ENCODE measurements at regions not wholly inside any gene's neighbourhood (a gene's known extent, or its start where the extent isn't known, plus 50 kb on each side); places are given as distances from the start of the nearest gene placed in this dataset.

- no peak overlapping the region for H3K4me3 Mint-ChIP-seq
- no peaks in the 10 kb centered on the region for H3K36me3 Mint-ChIP-seq (ENCODE audit: low read depth)
- no peak for TF ChIP-seq CTCF (conservative IDR thresholded peaks at IDR 0.05)
- H3K27me3 Mint-ChIP-seq (ENCODE audit: low read depth): no peaks in the 10 kb centered on the region
- H3K4me1 Mint-ChIP-seq: no peaks in the 10 kb centered on the region
- no peak for DNase-seq (ENCODE audit: low read depth, low spot score)
- H3K27ac Mint-ChIP-seq (ENCODE audit: unreplicated experiment): no peak overlapping the region
- no peaks in the 10 kb centered on the region for H3K9me3 Mint-ChIP-seq
These were observed 72.9 kb upstream of the PMFBP1 start for GRCh38 chr16:72244853-72245252.

- no peak for DNase-seq (ENCODE audit: low read depth, low spot score)
- no peaks in the 10 kb centered on the region for H3K9me3 Mint-ChIP-seq
- TF ChIP-seq CTCF (conservative IDR thresholded peaks at IDR 0.05): no peak
- no peaks in the 10 kb centered on the region for H3K36me3 Mint-ChIP-seq (ENCODE audit: low read depth)
- no peaks in the 10 kb centered on the region for H3K4me1 Mint-ChIP-seq
- no peak overlapping the region for H3K4me3 Mint-ChIP-seq
- H3K27me3 Mint-ChIP-seq (ENCODE audit: low read depth): no peaks in the 10 kb centered on the region
- H3K27ac Mint-ChIP-seq (ENCODE audit: unreplicated experiment): no peak overlapping the region
These were observed 71.7 kb upstream of the PMFBP1 start for GRCh38 chr16:72243621-72244020.

- Mint-ChIP-seq H3K4me1 (no peaks in the 10 kb centered on the region), H3K4me3 (no peak overlapping the region), H3K27ac (ENCODE audit: unreplicated experiment) (no peak overlapping the region), H3K36me3 (ENCODE audit: low read depth) (peaks cover 2% of the 10 kb centered on the region), H3K9me3 (peaks cover under 1% of the 10 kb centered on the region), H3K27me3 (ENCODE audit: low read depth) (no peaks in the 10 kb centered on the region)
- no peak for TF ChIP-seq CTCF (conservative IDR thresholded peaks at IDR 0.05)
- no peak for DNase-seq (ENCODE audit: low read depth, low spot score)
These were observed 70.8 kb upstream of the PMFBP1 start for GRCh38 chr16:72242757-72243156.

GRCh38 chr16:72241930-72242329 is 70.0 kb upstream of the PMFBP1 start:
- no peak overlapping the region for H3K27ac Mint-ChIP-seq (ENCODE audit: unreplicated experiment)
- H3K9me3 Mint-ChIP-seq: peaks cover 3% of the 10 kb centered on the region
- no peak overlapping the region for H3K4me3 Mint-ChIP-seq
- peaks cover 3% of the 10 kb centered on the region for H3K36me3 Mint-ChIP-seq (ENCODE audit: low read depth)
- peak; percentile 28 for DNase-seq (ENCODE audit: low read depth, low spot score)
- H3K27me3 Mint-ChIP-seq (ENCODE audit: low read depth): no peaks in the 10 kb centered on the region
- TF ChIP-seq CTCF (conservative IDR thresholded peaks at IDR 0.05): peak; percentile 80
- no peaks in the 10 kb centered on the region for H3K4me1 Mint-ChIP-seq

- Mint-ChIP-seq H3K4me3 (no peak overlapping the region), H3K36me3 (ENCODE audit: low read depth) (peaks cover 4% of the 10 kb centered on the region), H3K27ac (ENCODE audit: unreplicated experiment) (no peak overlapping the region), H3K27me3 (ENCODE audit: low read depth) (no peaks in the 10 kb centered on the region), H3K4me1 (no peaks in the 10 kb centered on the region), H3K9me3 (peaks cover 4% of the 10 kb centered on the region)
- no peak for DNase-seq (ENCODE audit: low read depth, low spot score)
- no peak for TF ChIP-seq CTCF (conservative IDR thresholded peaks at IDR 0.05)
These were observed 69.1 kb upstream of the PMFBP1 start for GRCh38 chr16:72241008-72241407.

GRCh38 chr16:72240466-72240865 is 68.5 kb upstream of the PMFBP1 start:
- H3K4me1 Mint-ChIP-seq: no peaks in the 10 kb centered on the region

More at GRCh38 chr16:72240466-72240865, 68.5 kb upstream of the PMFBP1 start:
- TF ChIP-seq CTCF (conservative IDR thresholded peaks at IDR 0.05): no peak
- H3K4me3 Mint-ChIP-seq: no peak overlapping the region
- no peak overlapping the region for H3K27ac Mint-ChIP-seq (ENCODE audit: unreplicated experiment)
- peaks cover 7% of the 10 kb centered on the region for H3K9me3 Mint-ChIP-seq
- H3K27me3 Mint-ChIP-seq (ENCODE audit: low read depth): no peaks in the 10 kb centered on the region
- no peak for DNase-seq (ENCODE audit: low read depth, low spot score)
- H3K36me3 Mint-ChIP-seq (ENCODE audit: low read depth): peaks cover 8% of the 10 kb centered on the region

All from neural crest cell (in vitro differentiated cells).